Cerebellar nuclear complex (tissue), 1 donor: ENCODE measurements at regions not wholly inside any gene's neighbourhood (a gene's known extent, or its start where the extent isn't known, plus 50 kb on each side); places are given as distances from the start of the nearest gene placed in this dataset.

Experiments
- DNase-seq, 2 experiments: peaks; one replicate each; lab custom pipeline; 2025; lab: John Stamatoyannopoulos, UW

DNA sequence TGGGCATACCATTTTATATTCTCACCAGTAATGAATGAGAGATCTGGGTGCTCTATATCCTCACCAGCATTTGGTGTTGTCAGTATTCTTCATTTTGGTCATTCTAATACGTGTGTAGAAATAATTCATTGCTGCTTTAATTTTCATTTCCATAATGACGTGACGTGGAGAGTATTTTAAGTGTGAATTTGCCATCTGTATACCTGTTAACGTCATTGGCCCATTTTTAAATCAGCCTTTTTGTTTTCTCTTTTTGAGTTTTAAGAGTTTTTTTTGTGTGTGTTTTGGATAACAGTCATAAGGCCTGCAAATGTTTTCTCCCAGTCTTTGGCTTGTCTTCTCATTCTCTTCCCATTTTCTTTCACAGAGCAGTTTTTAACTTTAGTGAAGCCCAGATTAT, 74.4 kb upstream of the SYT1 start:
- no peak for DNase-seq

DNA sequence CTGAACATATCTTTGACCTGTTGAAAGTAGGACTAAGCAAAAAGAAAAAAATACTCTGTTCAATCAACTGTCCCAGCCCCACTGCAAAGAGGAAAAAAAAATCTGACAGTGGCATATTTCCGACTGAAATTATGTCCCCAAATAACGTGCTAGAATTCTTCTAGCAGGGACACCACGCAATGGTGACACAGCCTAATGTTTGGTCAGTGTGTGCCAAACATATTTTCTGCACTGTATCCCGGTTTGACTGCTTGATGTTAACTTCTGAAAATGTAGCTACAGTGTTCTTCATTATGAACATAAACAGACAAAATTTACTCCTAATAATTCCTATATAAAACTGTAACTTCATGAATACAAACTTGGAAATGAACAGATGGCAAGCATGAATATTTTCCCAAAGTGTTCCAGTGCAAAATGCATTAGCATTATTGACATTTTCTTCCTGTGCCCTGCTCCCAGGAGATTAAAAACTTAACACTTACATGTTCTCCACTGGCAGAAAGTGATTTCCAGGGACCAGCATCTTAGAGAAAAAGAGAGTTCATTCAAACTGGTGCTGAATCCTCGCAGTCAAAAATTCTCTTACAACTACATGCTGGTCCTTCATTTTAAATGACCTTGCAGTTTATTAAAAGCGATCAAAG, 72.4 kb upstream of the SYT1 start:
- no peak for DNase-seq

DNA sequence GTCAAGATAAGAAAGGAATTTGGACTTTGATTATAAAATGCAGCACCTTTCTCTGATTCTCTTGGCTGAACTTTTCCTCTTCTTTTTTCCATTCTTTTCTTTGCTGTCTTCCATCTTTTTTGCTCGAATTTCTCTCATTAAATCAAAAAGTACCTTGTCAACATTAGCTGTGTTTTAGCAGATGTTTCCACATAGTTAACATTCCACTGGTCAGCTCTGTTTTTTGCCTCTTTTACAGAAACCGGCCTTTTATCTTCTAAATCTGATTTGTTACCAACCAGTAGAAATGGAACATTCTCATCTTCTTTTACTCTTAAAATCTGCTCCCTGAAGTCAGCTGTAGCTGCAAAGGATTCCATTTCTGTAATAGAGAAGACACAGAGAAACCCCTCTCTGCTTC, 71.1 kb upstream of the SYT1 start:
- DNase-seq = no peak

DNA sequence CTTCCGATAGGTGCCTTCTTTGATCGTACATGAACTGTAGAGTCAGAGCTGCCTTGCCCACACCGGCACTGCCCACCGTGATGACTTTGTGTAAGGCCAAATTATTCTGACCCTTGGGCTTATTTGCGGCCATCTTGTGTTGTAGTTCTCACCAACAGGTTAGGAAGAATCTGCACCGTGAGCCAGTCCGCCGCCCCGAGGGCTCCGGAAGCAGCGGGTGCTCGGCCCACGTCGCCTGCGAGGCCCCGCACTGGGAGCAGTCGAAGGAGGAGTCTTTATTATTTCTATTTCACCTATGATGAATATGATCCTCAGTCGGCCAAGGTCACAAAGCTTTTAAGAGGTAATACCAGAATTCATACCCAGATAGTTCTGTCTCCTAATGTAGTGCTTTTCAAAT, 70.6 kb upstream of the SYT1 start:
- no peak for DNase-seq

DNA sequence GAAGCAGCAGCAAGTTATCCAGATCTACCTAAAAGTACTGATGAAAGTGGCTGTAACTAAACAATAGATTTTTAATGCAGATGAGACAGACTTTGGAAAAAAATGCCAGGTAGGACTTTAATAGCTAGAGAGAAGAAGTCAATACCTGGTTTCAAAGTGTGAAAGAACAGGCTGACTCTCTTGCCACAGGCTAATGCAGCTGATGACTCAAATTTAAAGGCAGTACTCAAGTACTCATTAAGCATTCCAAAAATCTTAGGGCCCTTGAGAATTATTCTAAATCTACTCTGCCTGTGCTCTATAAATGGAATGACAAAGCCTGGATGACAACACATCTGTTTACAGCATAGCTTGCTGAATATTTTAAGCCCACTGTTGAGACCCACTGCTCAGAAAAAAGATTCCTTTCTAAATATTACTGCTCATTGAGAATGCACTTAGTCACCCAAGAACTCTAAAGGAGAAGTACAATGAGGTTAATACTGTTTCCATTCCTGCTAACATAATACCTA, 68.6 kb upstream of the SYT1 start:
- no peak for DNase-seq

DNA sequence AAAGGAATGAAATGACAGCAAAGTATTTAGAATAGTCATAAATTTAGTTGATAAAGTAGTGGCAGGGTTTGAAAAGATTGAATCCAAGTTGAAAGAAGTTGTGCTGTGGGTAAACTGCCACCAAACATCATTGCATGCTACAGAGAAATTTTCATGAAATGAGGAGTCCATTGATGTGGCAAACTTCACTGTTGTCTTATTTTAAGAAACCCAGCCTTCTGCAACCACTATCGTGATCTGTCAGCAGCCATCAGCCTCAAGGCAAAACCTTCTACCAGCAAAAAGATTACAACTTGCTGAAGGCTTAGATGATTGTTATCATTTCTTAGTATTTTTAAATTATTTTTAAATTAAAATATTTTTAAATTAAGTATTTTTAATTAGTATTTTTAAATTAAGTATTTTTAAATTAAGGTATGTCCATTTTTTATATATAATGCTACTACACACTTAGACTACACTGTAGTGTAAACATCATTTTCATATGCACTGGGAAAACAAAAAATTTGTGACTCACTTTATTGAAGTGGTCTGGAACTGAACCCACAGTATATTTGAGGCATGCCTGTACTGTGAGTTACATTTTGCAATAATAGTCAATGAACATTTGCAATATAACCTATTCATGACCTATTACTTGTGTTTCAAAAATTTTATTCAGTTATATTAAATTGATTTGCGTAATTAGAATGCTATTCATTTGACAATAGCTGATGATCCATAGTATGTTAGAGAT, 67.2 kb upstream of the SYT1 start:
- DNase-seq = no peak

DNA sequence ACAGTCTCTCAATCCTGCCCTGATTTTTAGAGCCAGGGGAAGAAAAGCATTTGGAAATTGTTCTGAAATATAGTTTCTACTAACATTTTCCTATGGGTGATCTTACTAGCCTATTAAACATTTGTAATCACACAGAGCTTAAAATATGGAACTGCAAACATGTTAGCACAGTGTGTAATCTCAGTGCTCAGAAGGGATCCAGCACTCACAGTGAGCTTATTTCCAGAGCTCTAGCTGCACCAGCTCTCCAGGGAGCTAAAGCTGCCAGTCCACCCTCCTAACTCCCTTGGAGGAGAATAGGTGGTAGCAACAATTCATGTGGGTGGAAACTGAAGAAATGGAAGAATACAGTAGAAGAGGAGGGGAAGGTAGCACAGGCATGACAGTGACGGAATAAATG, 64.9 kb upstream of the SYT1 start:
- no peak for DNase-seq

DNA sequence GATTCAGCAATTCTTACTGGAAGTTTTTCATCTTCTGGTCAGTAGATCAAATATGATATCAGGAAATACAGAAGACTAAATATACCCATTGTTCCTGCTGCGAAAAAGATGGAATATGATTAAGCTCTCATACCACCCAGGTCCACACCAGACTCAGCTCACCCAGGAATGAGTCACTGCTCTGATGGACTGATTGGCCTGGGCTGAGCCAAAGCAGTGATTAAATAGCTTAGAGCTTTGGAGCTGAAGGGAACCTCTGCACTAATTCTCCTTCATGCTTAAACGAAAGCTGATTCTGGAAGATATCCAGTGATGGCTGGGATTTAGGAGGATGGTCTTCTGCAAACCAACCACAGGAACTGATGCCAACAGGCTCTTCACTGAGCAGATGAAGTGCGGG, 62.0 kb upstream of the SYT1 start:
- DNase-seq = no peak

DNA sequence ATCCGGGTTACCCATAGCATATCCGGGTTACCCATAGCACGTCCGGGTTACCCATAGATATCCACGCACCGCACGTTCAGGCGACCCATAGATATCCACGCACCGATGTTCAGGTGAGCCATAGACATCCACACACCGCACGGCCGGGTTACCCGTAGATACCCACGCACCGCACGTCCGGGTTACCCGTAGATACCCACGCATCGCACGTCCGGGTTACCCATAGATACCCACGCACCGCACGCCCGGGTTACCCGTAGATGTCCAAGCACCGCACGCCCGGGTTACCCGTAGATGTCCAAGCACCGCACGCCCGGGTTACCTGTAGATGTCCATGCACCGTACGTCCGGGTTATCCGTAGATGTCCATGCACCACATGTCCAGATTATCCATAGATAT, 60.3 kb upstream of the SYT1 start:
- DNase-seq = no peak
